CD4-positive, alpha-beta T cell treated with Interleukin-6 for 4 hours (primary cell): ENCODE measurements at regions not wholly inside any gene's neighbourhood (a gene's known extent, or its start where the extent isn't known, plus 50 kb on each side); places are given as distances from the start of the nearest gene placed in this dataset.

ENCODE experiments used
- DNase-seq: peaks from one replicate; pipeline ENCODE4 v3.0.0-alpha.2; 2020; ENCODE audit warnings: mixed read lengths

- no peak for DNase-seq
Measured at GRCh38 chr4:74878323-74878722, 54.6 kb upstream of the PARM1 start.

DNA sequence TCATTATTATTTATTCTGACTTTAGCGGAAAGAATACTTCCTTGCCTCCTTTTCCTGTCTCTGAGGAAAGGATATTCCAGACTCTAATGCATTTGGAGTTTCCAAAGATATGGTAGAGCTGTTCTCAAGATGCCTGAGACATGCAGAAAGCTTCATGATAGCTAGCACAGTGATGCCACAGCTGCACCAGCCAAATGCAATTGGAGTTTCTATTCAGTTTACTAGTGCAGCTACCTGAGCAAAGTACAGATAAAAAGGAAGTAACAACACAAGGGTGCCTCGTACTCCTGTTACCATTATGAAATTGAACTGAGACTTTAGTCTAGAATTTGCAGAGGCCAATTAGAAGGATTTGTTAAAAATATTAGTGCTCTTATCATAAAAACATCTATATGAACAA is 57.5 kb upstream of the PARM1 start:
- no peak for DNase-seq

- peak; percentile 2 for DNase-seq
Measured at GRCh38 chr4:74874753-74875367, 58.1 kb upstream of the PARM1 start.

- DNase-seq = no peak
Measured at GRCh38 chr4:74873545-74874301, 59.2 kb upstream of the PARM1 start.

GRCh38 chr4:74858921-74859562 is 64.7 kb upstream of the BTC start:
- no peak for DNase-seq

DNA sequence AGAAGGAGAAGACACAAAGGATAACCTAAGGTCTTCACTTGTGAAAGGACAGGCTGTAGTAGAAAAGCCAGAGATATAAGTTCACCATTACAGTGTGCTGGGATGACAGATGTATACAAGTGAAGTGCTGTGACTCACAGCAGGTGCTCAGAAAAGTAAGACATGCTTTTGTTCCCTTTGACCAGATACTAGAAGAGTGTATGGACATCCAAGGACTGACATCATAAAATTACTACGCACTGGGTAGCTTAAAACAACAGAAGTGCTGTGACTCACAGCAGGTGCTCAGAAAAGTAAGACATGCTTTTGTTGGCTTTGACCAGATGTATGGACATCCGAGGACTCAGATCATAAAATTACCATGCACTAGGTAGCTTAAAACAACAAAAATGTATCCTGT is 61.6 kb upstream of the BTC start:
- DNase-seq = no peak

DNA sequence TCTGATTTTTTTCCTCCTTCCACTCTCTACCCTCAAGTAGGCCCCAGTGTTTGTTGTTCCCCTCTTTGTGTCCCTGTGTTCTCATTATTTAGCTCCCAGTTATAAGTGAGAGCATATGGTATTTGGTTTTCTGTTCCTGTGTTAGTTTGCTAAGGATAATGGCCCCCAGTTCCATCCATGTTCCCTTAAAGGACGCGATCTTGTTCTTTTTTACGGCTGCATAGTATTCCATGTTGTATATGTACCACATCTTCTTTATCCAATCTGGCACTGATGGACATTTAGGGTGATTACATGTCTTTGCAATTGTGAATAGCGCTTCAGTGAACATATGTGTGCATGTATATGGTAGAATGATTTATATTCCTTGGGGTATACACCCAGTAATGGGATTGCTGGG is 54.5 kb upstream of the BTC start:
- no peak for DNase-seq

GRCh38 chr4:74845834-74846233 is 51.5 kb upstream of the BTC start:
- no peak for DNase-seq
